ENCODE measurements at regions not wholly inside any gene's neighbourhood (a gene's known extent, or its start where the extent isn't known, plus 50 kb on each side); places are given as distances from the start of the nearest gene placed in this dataset.

GRCh38 chr10:28812384-28813372, 135.4 kb downstream of the BAMBI start:
- H3K27ac ChIP-seq: no peak overlapping the region
- no peak overlapping the region for H3K9ac ChIP-seq
- H4K20me1 ChIP-seq (ENCODE audit: insufficient read depth): no peaks in the 10 kb centered on the region
- no peak for TF ChIP-seq CTCF (conservative IDR thresholded peaks at IDR 0.05; ENCODE audit: low read depth, low read length)
- H3K27me3 ChIP-seq (ENCODE audit: insufficient read depth, low read depth): no peaks in the 10 kb centered on the region
- no peaks in the 10 kb centered on the region for H3K79me2 ChIP-seq (ENCODE audit: insufficient read depth, low read depth)
- no peak overlapping the region for H3K4me2 ChIP-seq
- H3K4me3 ChIP-seq (IDR thresholded peaks at IDR 0.05; ENCODE audit: insufficient read depth, low read depth, low read length): no peak overlapping the region
- no peaks in the 10 kb centered on the region for H3K36me3 ChIP-seq (ENCODE audit: insufficient read depth)
- no peak overlapping the region for H2AFZ ChIP-seq (ENCODE audit: low read depth)
- H3K4me1 ChIP-seq (ENCODE audit: low read depth, poor library complexity, severe bottlenecking): peaks cover 27% of the 10 kb centered on the region

GRCh38 chr10:28815681-28816080, 138.4 kb downstream of the BAMBI start:
- H3K9ac ChIP-seq: no peak overlapping the region
- H3K27ac ChIP-seq: no peak overlapping the region
- no peaks in the 10 kb centered on the region for H3K27me3 ChIP-seq (ENCODE audit: insufficient read depth, low read depth)
- H2AFZ ChIP-seq (ENCODE audit: low read depth): no peak overlapping the region
- TF ChIP-seq CTCF (conservative IDR thresholded peaks at IDR 0.05; ENCODE audit: low read depth, low read length): no peak
- H3K36me3 ChIP-seq (ENCODE audit: insufficient read depth): no peaks in the 10 kb centered on the region
- H3K4me1 ChIP-seq (ENCODE audit: low read depth, poor library complexity, severe bottlenecking): peaks cover 10% of the 10 kb centered on the region
- no peaks in the 10 kb centered on the region for H3K79me2 ChIP-seq (ENCODE audit: insufficient read depth, low read depth)
- H3K4me2 ChIP-seq: no peak overlapping the region
- no peak overlapping the region for H3K4me3 ChIP-seq (IDR thresholded peaks at IDR 0.05; ENCODE audit: insufficient read depth, low read depth, low read length)
- H4K20me1 ChIP-seq (ENCODE audit: insufficient read depth): no peaks in the 10 kb centered on the region

- no peak overlapping the region for H2AFZ ChIP-seq (ENCODE audit: low read depth)
- H3K4me2 ChIP-seq: no peak overlapping the region
- no peak overlapping the region for H3K27ac ChIP-seq
- no peak for TF ChIP-seq CTCF (conservative IDR thresholded peaks at IDR 0.05; ENCODE audit: low read depth, low read length)
- no peak overlapping the region for H3K4me3 ChIP-seq (IDR thresholded peaks at IDR 0.05; ENCODE audit: insufficient read depth, low read depth, low read length)
- H3K9ac ChIP-seq: no peak overlapping the region
- H3K36me3 ChIP-seq (ENCODE audit: insufficient read depth): no peaks in the 10 kb centered on the region
- no peaks in the 10 kb centered on the region for H3K27me3 ChIP-seq (ENCODE audit: insufficient read depth, low read depth)
- no peaks in the 10 kb centered on the region for H3K4me1 ChIP-seq (ENCODE audit: low read depth, poor library complexity, severe bottlenecking)
- no peaks in the 10 kb centered on the region for H4K20me1 ChIP-seq (ENCODE audit: insufficient read depth)
- no peaks in the 10 kb centered on the region for H3K79me2 ChIP-seq (ENCODE audit: insufficient read depth, low read depth)
Observed at GRCh38 chr10:28822719-28823464, 145.6 kb downstream of the BAMBI start.

GRCh38 chr10:28823501-28824075, 146.3 kb downstream of the BAMBI start:
- Histone ChIP-seq H3K27me3 (ENCODE audit: insufficient read depth, low read depth) (no peaks in the 10 kb centered on the region), H3K9ac (no peak overlapping the region), H3K4me1 (ENCODE audit: low read depth, poor library complexity, severe bottlenecking) (no peaks in the 10 kb centered on the region), H3K4me2 (no peak overlapping the region), H2AFZ (ENCODE audit: low read depth) (no peak overlapping the region), H3K79me2 (ENCODE audit: insufficient read depth, low read depth) (no peaks in the 10 kb centered on the region), H3K27ac (no peak overlapping the region), H3K36me3 (ENCODE audit: insufficient read depth) (no peaks in the 10 kb centered on the region), H3K4me3 (IDR thresholded peaks at IDR 0.05; ENCODE audit: insufficient read depth, low read depth, low read length) (no peak overlapping the region), H4K20me1 (ENCODE audit: insufficient read depth) (no peaks in the 10 kb centered on the region)
- TF ChIP-seq CTCF (conservative IDR thresholded peaks at IDR 0.05; ENCODE audit: low read depth, low read length): no peak

Measured in KMS-11 (cell line).